ENCODE measurements at regions not wholly inside any gene's neighbourhood (a gene's known extent, or its start where the extent isn't known, plus 50 kb on each side); places are given as distances from the start of the nearest gene placed in this dataset.

DNA sequence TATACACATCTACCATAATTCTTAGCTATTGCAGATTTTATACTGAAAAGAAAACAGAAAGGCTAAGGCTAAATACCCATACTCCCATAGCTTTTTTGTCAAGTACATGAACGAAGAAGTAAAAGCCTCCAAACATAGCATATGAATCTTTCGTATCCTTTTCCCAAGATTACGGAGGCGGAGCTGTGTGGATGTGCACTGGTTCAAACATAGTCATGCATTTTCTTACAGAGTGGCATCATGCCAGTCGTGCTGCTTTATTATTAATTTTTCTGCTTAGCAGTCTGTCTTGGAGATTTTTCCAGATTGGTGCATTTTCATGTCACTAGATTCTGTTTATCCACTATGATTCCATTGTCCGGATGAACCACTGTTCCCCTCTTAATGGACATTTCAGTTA, 118.7 kb upstream of the RUNX3 start:
- TF ChIP-seq, protein P1, sequence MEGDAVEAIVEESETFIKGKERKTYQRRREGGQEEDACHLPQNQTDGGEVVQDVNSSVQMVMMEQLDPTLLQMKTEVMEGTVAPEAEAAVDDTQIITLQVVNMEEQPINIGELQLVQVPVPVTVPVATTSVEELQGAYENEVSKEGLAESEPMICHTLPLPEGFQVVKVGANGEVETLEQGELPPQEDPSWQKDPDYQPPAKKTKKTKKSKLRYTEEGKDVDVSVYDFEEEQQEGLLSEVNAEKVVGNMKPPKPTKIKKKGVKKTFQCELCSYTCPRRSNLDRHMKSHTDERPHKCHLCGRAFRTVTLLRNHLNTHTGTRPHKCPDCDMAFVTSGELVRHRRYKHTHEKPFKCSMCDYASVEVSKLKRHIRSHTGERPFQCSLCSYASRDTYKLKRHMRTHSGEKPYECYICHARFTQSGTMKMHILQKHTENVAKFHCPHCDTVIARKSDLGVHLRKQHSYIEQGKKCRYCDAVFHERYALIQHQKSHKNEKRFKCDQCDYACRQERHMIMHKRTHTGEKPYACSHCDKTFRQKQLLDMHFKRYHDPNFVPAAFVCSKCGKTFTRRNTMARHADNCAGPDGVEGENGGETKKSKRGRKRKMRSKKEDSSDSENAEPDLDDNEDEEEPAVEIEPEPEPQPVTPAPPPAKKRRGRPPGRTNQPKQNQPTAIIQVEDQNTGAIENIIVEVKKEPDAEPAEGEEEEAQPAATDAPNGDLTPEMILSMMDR (IDR thresholded peaks at IDR 0.05; ENCODE audit: low read depth, low read length), result no peak
- no peak for DNase-seq (ENCODE audit: low read depth)
- H3K4me3 ChIP-seq (ENCODE audit: low read depth, low read length), result no peak overlapping the region

DNA sequence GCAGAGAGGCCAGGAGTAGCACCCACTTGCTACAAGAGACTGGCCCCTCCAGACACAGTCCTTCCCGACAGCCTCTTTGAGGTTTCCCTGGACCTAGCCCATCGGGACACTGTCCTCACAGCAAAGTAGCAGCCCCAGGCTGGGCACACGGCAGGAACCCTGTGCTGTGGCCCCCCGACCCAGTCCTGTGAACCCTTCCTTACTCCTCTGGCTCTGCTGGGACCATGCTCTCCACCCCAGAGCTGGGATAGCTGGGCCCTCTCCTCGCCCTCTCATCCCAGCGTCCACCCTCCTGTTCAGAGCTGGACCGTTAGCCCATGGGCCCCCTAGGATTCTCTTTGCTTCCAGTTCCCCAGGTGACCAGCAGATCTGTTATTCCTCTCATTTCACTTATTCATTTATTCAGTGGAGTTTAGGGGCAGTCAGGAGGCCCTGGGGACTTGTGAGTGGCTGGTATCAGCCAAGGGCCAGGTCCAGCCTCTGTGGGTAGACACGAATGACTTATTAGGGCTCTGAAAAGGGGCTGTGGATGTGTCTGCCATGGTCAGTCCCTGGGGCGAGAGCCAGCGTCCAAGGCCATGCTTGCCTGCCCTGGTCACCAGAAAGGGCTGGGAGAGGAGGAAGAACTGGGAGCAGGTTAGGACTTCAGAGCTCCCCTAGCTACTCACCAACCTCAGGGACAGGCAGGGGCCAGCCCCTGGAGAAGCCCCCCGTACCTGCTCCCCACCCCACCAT, 117.6 kb upstream of the RUNX3 start:
- DNase-seq (ENCODE audit: low read depth), result no peak
- TF ChIP-seq MYC (IDR thresholded peaks at IDR 0.05; ENCODE audit: low read depth, low read length) (no peak), POLR2A (IDR thresholded peaks at IDR 0.05; ENCODE audit: extremely low read depth, insufficient read length) (no peak)
- TF ChIP-seq, protein P2, sequence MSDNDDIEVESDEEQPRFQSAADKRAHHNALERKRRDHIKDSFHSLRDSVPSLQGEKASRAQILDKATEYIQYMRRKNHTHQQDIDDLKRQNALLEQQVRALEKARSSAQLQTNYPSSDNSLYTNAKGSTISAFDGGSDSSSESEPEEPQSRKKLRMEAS (IDR thresholded peaks at IDR 0.05; ENCODE audit: low read depth, low read length), result no peak
- TF ChIP-seq, protein P1 (IDR thresholded peaks at IDR 0.05; ENCODE audit: low read depth, low read length), result no peak
- no peak overlapping the region for H3K4me3 ChIP-seq (ENCODE audit: low read depth, low read length)

DNA sequence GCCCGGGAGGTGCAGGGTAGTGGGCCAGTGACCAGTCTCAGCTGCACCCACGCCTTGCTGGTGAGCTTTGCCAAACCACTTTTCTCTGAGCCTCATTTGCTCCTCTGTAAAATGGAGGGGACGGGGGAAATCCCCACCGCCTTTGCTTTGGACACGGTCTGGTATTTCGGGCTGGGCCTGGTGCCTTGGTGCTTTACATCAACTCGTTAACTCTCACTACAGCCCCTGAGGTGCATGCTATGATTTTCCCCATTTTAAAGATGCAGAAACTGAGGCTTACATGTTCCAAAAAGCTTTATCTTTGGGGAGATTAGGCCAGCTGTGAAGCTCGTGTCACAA, 116.1 kb upstream of the RUNX3 start:
- no peak overlapping the region for H3K4me3 ChIP-seq (ENCODE audit: low read depth, low read length)
- DNase-seq (ENCODE audit: low read depth), result no peak
- no peak for TF ChIP-seq MYC (IDR thresholded peaks at IDR 0.05; ENCODE audit: low read depth, low read length)
- TF ChIP-seq POLR2A (IDR thresholded peaks at IDR 0.05; ENCODE audit: extremely low read depth, insufficient read length), result no peak
- TF ChIP-seq, protein P2 (IDR thresholded peaks at IDR 0.05; ENCODE audit: low read depth, low read length), result no peak
- TF ChIP-seq, protein P1 (IDR thresholded peaks at IDR 0.05; ENCODE audit: low read depth, low read length), result no peak

DNA sequence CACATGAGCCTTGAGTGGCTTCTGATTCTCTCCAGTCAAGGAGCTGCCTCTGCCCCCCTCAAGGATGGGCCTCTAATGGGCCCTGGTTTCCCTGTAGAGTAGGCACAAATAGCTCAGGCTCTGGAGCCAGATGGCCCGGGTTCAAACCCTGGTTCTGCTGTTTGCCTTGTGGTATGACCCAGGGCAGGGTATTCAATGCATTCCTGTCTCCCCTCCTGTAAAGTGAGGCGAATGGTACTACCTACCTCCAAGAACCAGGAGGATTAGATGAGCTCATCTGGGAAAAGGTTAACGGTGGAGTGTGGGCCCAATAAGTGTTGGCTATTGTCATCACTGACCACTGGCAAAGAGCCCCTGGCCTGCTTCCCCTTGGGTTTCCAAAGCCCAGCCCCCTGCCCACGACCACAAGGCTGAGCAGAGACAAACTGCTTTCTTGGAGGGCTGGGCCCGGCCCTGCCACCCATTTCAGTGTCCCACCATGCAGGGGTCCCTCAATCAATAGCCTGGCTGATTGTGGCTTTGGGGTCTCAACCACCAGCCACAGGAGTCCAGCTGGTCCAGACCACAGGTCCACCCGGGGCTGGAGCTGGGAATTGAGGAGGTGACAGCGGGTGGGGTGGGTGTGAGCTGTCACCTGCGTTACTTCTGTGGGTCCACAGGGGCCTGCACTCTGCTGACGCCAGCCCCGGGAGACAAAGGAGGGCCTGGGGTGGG, 115.6 kb upstream of the RUNX3 start:
- TF ChIP-seq, protein P2 (IDR thresholded peaks at IDR 0.05; ENCODE audit: low read depth, low read length), result no peak
- TF ChIP-seq, protein P1 (IDR thresholded peaks at IDR 0.05; ENCODE audit: low read depth, low read length), result no peak
- TF ChIP-seq MYC (IDR thresholded peaks at IDR 0.05; ENCODE audit: low read depth, low read length) (no peak), POLR2A (IDR thresholded peaks at IDR 0.05; ENCODE audit: extremely low read depth, insufficient read length) (no peak)
- DNase-seq (ENCODE audit: low read depth), result no peak
- no peak overlapping the region for H3K4me3 ChIP-seq (ENCODE audit: low read depth, low read length)

DNA sequence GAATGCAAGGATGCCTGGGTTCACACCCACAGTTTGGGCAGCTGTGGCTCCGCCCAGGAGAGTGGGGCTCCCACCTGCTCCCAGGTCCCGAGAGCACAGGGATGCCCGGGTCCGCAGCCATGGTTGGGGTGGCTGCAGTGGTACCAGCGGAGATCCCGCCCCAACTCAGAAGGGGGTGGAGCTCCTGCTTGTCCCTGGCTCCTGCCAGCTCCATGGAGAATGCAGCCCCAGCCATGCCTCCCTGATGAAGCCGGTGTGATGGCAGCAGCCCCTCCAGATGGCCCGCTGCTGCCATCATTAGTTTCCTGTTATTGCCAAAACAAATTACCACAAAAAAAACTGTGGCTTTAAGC, 113.1 kb upstream of the RUNX3 start:
- no peak overlapping the region for H3K4me3 ChIP-seq (ENCODE audit: low read depth, low read length)
- no peak for DNase-seq (ENCODE audit: low read depth)
- TF ChIP-seq, protein P1 (IDR thresholded peaks at IDR 0.05; ENCODE audit: low read depth, low read length), result no peak
- TF ChIP-seq, protein P2 (IDR thresholded peaks at IDR 0.05; ENCODE audit: low read depth, low read length), result no peak
- no peak for TF ChIP-seq MYC (IDR thresholded peaks at IDR 0.05; ENCODE audit: low read depth, low read length)
- no peak for TF ChIP-seq POLR2A (IDR thresholded peaks at IDR 0.05; ENCODE audit: extremely low read depth, insufficient read length)

Measured in NB4 (cell line).